CD4-positive, alpha-beta memory T cell (primary cell): ENCODE measurements at regions not wholly inside any gene's neighbourhood (a gene's known extent, or its start where the extent isn't known, plus 50 kb on each side); places are given as distances from the start of the nearest gene placed in this dataset.

Source experiments
- CTCF ChIA-PET: fragments of 350-600 bp; sonication (Branson Sonifier 250); formaldehyde crosslinking; loops from one replicate; lab custom pipeline; 2021; ENCODE audit warnings: inconsistent platforms; ENCODE audit not compliant: partially characterized antibody; lab: Charles Lee
- POLR2A ChIA-PET: fragments of 350-600 bp; sonication (Branson Sonifier 250); formaldehyde crosslinking; loops from one replicate; lab custom pipeline; 2021; ENCODE audit not compliant: partially characterized antibody; lab: Charles Lee
- DNase-seq, 5 donors: peaks; one replicate each; pipeline versions ENCODE4 v3.0.0 to v3.0.0-alpha.2; 2020 to 2022; ENCODE audit warnings: mixed read lengths in 1 of 5
- H3K27ac ChIP-seq: one replicate; pipeline ENCODE4 v1.7.0; 2013; ENCODE audit warnings: low read depth, low read length
- H3K27me3 ChIP-seq: 2 replicates; pipeline ENCODE4 v1.7.0; 2013; ENCODE audit warnings: mild to moderate bottlenecking, low read length, moderate library complexity; ENCODE audit not compliant: insufficient read depth
- H3K36me3 ChIP-seq: 2 replicates; pipeline ENCODE4 v1.7.0; 2013; ENCODE audit warnings: mild to moderate bottlenecking, low read length, moderate library complexity; ENCODE audit not compliant: insufficient read depth
- H3K4me1 ChIP-seq: 2 replicates; pipeline ENCODE4 v1.7.0; 2013; ENCODE audit warnings: mild to moderate bottlenecking, low read length, moderate library complexity; ENCODE audit not compliant: insufficient read depth
- H3K4me3 ChIP-seq, 2 donors: one replicate each; pipeline ENCODE4 v1.7.0; 2013; ENCODE audit warnings: low read length in 2 of 2, mild to moderate bottlenecking in 1 of 2
- H3K9me3 ChIP-seq, 2 donors: one replicate each; pipeline ENCODE4 v1.7.0; 2013; ENCODE audit warnings: low read length in 2 of 2, control low read depth in 1 of 2; ENCODE audit not compliant: control insufficient read depth in 1 of 2
- H3K27ac Mint-ChIP-seq, 7 donors: one replicate each; pipeline ENCODE4 v1.8.0; 2020 to 2021; ENCODE audit warnings: mixed read lengths in 7 of 7, mild to moderate bottlenecking in 6 of 7, inconsistent platforms in 3 of 7, moderate library complexity in 3 of 7
- H3K27me3 Mint-ChIP-seq, 2 donors: one replicate each; pipeline ENCODE4 v1.8.0; 2020 to 2021; ENCODE audit warnings: mixed read lengths in 2 of 2
- H3K36me3 Mint-ChIP-seq, 2 donors: one replicate each; pipeline ENCODE4 v1.8.0; 2020 to 2021; ENCODE audit warnings: mixed read lengths in 2 of 2, inconsistent platforms in 1 of 2, mild to moderate bottlenecking in 1 of 2
- H3K4me1 Mint-ChIP-seq, 4 donors: one replicate each; pipeline ENCODE4 v1.8.0; 2020 to 2021; ENCODE audit warnings: mixed read lengths in 4 of 4, mild to moderate bottlenecking in 1 of 4
- H3K4me3 Mint-ChIP-seq, 8 donors: one replicate each; pipeline ENCODE4 v1.8.0; 2020 to 2021; ENCODE audit warnings: mixed read lengths in 8 of 8, mild to moderate bottlenecking in 7 of 8, moderate library complexity in 6 of 8, inconsistent platforms in 3 of 8
- H3K9me3 Mint-ChIP-seq, 8 donors: one replicate each; pipeline ENCODE4 v1.8.0; 2020 to 2021; ENCODE audit warnings: mixed read lengths in 8 of 8, mild to moderate bottlenecking in 5 of 8, inconsistent platforms in 3 of 8, moderate library complexity in 1 of 8
- intact Hi-C: fragments of 100-400 bp; cut with micrococcal nuclease; formaldehyde crosslinking; loops from one replicate; pipeline ENCODE4 v1.15.1; 2023

- H3K27me3 ChIP-seq: no peaks in the 10 kb centered on the region
- no peak overlapping the region for H3K4me3 ChIP-seq
- Mint-ChIP-seq H3K4me3 (no peak overlapping the region), H3K4me1 (peaks cover 23 to 55% (median 46%) of the 10 kb centered on the region in 4 donors), H3K9me3 (no peaks in the 10 kb centered on the region), H3K27me3 (no peaks in the 10 kb centered on the region), H3K36me3 (no peaks in the 10 kb centered on the region), H3K27ac (peak overlapping the region in 2 of 7 donors; percentile 11 to 54)
- no peaks in the 10 kb centered on the region for H3K36me3 ChIP-seq
- H3K4me1 ChIP-seq: peaks cover 47% of the 10 kb centered on the region
- intact Hi-C loops: no loop called here
- ChIA-PET CTCF (interaction anchor here (0.9 to 4.6 kb wide), 5 partner anchors 12 to 51 kb away, joined by 3 to 27 read pairs (median 3); no protein-coding TSS in a partner anchor), POLR2A (interaction anchor here (5.5 kb wide), 1 partner anchor 454 kb away, joined by 53 read pairs; no protein-coding TSS in a partner anchor)
- no peak overlapping the region for H3K27ac ChIP-seq
- no peak for DNase-seq
- no peaks in the 10 kb centered on the region for H3K9me3 ChIP-seq
Measured at GRCh38 chr7:142355328-142355727, 97.5 kb upstream of the PRSS58 start.

GRCh38 chr7:142353147-142354060 is 95.5 kb upstream of the PRSS58 start:
- Histone ChIP-seq H3K9me3 (no peaks in the 10 kb centered on the region), H3K4me3 (peak overlapping the region in 1 of 2 donors; percentile 26), H3K36me3 (no peaks in the 10 kb centered on the region), H3K27me3 (no peaks in the 10 kb centered on the region), H3K27ac (peak overlapping the region; percentile 38), H3K4me1 (peaks cover 42% of the 10 kb centered on the region)
- no peaks in the 10 kb centered on the region for H3K36me3 Mint-ChIP-seq
- intact Hi-C loops: no loop called here
- H3K27ac Mint-ChIP-seq: peak overlapping the region; percentile 72 to 90 (median 88)
- H3K27me3 Mint-ChIP-seq: peaks cover 0 to 1% of the 10 kb centered on the region in 2 donors
- POLR2A ChIA-PET: interaction anchor here (0.6 to 9.5 kb wide), 6 partner anchors 31 to 1658 kb away, joined by 3 to 153 read pairs (median 20); no protein-coding TSS in a partner anchor
- H3K9me3 Mint-ChIP-seq: no peaks in the 10 kb centered on the region
- peak in 1 of 5 donors; percentile 19 for DNase-seq
- peak overlapping the region; percentile 63 to 83 (median 74) for H3K4me3 Mint-ChIP-seq
- CTCF ChIA-PET: interaction anchor here (0.9 to 4.6 kb wide), 8 partner anchors 9 to 377 kb away, joined by 3 to 27 read pairs (median 8); no protein-coding TSS in a partner anchor
- peaks cover 23 to 56% (median 44%) of the 10 kb centered on the region in 4 donors for H3K4me1 Mint-ChIP-seq

GRCh38 chr7:142352543-142352942 is 94.7 kb upstream of the PRSS58 start:
- H3K27ac Mint-ChIP-seq: peak overlapping the region; percentile 72 to 90 (median 88)
- peak in 1 of 5 donors; percentile 19 for DNase-seq
- H3K27me3 Mint-ChIP-seq: peaks cover 0 to 1% of the 10 kb centered on the region in 2 donors
- H3K36me3 ChIP-seq: no peaks in the 10 kb centered on the region
- no peaks in the 10 kb centered on the region for H3K36me3 Mint-ChIP-seq
- no peaks in the 10 kb centered on the region for H3K9me3 Mint-ChIP-seq
- POLR2A ChIA-PET: interaction anchor here (0.7 to 9.5 kb wide), 6 partner anchors 19 to 457 kb away, joined by 3 to 153 read pairs (median 20); no protein-coding TSS in a partner anchor
- peaks cover 21 to 48% (median 37%) of the 10 kb centered on the region in 4 donors for H3K4me1 Mint-ChIP-seq
- H3K27me3 ChIP-seq: no peaks in the 10 kb centered on the region
- H3K4me3 Mint-ChIP-seq: peak overlapping the region in 7 of 8 donors; percentile 63 to 83 (median 77)
- H3K4me3 ChIP-seq: peak overlapping the region in 1 of 2 donors; percentile 26
- intact Hi-C loops: loop anchor here (1.0 kb wide), 1 partner anchor 10 kb away; no protein-coding TSS in a partner anchor
- no peaks in the 10 kb centered on the region for H3K9me3 ChIP-seq
- CTCF ChIA-PET: interaction anchor here (1.3 to 4.6 kb wide), 6 partner anchors 10 to 376 kb away, joined by 3 to 27 read pairs (median 9); no protein-coding TSS in a partner anchor
- peak overlapping the region; percentile 38 for H3K27ac ChIP-seq
- peaks cover 34% of the 10 kb centered on the region for H3K4me1 ChIP-seq

- Histone ChIP-seq H3K27ac (no peak overlapping the region), H3K9me3 (no peaks in the 10 kb centered on the region), H3K27me3 (no peaks in the 10 kb centered on the region), H3K4me3 (no peak overlapping the region), H3K4me1 (peaks cover 45% of the 10 kb centered on the region), H3K36me3 (no peaks in the 10 kb centered on the region)
- POLR2A ChIA-PET: interaction anchor here (2.9 to 9.5 kb wide), 3 partner anchors 438 to 458 kb away, joined by 37 to 153 read pairs (median 53); no protein-coding TSS in a partner anchor
- CTCF ChIA-PET: interaction anchor here (0.6 to 3.3 kb wide), 7 partner anchors 9 to 446 kb away, joined by 3 to 11 read pairs (median 4); no protein-coding TSS in a partner anchor
- peaks cover 21 to 56% (median 38%) of the 10 kb centered on the region in 4 donors for H3K4me1 Mint-ChIP-seq
- no peaks in the 10 kb centered on the region for H3K9me3 Mint-ChIP-seq
- intact Hi-C loops: no loop called here
- H3K4me3 Mint-ChIP-seq: peak overlapping the region in 1 of 8 donors; percentile 26
- no peak for DNase-seq
- H3K27ac Mint-ChIP-seq: peak overlapping the region in 4 of 7 donors; percentile 37 to 72 (median 47)
- no peaks in the 10 kb centered on the region for H3K36me3 Mint-ChIP-seq
- H3K27me3 Mint-ChIP-seq: peaks cover 0 to 1% of the 10 kb centered on the region in 2 donors
Measured at GRCh38 chr7:142351145-142351544, 93.3 kb upstream of the PRSS58 start.

- ChIA-PET CTCF (interaction anchor here (0.7 to 3.3 kb wide), 2 partner anchors 11 to 47 kb away, joined by 3 to 11 read pairs; no protein-coding TSS in a partner anchor), POLR2A (interaction anchor here (1.5 to 9.5 kb wide), 3 partner anchors 440 to 459 kb away, joined by 7 to 153 read pairs (median 53); no protein-coding TSS in a partner anchor)
- Mint-ChIP-seq H3K4me3 (peak overlapping the region in 4 of 8 donors; percentile 3 to 64 (median 12)), H3K27me3 (peaks cover 0 to 1% of the 10 kb centered on the region in 2 donors), H3K9me3 (no peaks in the 10 kb centered on the region), H3K36me3 (no peaks in the 10 kb centered on the region), H3K4me1 (peaks cover 21 to 62% (median 34%) of the 10 kb centered on the region in 4 donors), H3K27ac (peak overlapping the region in 3 of 7 donors; percentile 47 to 71 (median 70))
- Histone ChIP-seq H3K27ac (peak overlapping the region; percentile 0), H3K4me3 (no peak overlapping the region), H3K27me3 (no peaks in the 10 kb centered on the region), H3K4me1 (peaks cover 55% of the 10 kb centered on the region), H3K9me3 (no peaks in the 10 kb centered on the region), H3K36me3 (no peaks in the 10 kb centered on the region)
- intact Hi-C loops: no loop called here
- DNase-seq: no peak
Measured at GRCh38 chr7:142349670-142350405, 92.0 kb upstream of the PRSS58 start.

GRCh38 chr7:142348921-142349405 is 91.1 kb upstream of the PRSS58 start:
- peaks cover 18 to 60% (median 29%) of the 10 kb centered on the region in 4 donors for H3K4me1 Mint-ChIP-seq
- CTCF ChIA-PET: no interaction called here
- Histone ChIP-seq H3K36me3 (no peaks in the 10 kb centered on the region), H3K27ac (peak overlapping the region; percentile 0), H3K9me3 (no peaks in the 10 kb centered on the region), H3K4me3 (no peak overlapping the region), H3K4me1 (peaks cover 48% of the 10 kb centered on the region), H3K27me3 (no peaks in the 10 kb centered on the region)
- H3K4me3 Mint-ChIP-seq: peak overlapping the region in 1 of 8 donors; percentile 21
- POLR2A ChIA-PET: interaction anchor here (1.3 to 9.5 kb wide), 4 partner anchors 441 to 461 kb away, joined by 3 to 153 read pairs (median 5); no protein-coding TSS in a partner anchor
- H3K27ac Mint-ChIP-seq: peak overlapping the region in 3 of 7 donors; percentile 7 to 35 (median 26)
- H3K9me3 Mint-ChIP-seq: no peaks in the 10 kb centered on the region
- H3K27me3 Mint-ChIP-seq: peaks cover 0 to 1% of the 10 kb centered on the region in 2 donors
- DNase-seq: no peak
- no peaks in the 10 kb centered on the region for H3K36me3 Mint-ChIP-seq
- intact Hi-C loops: no loop called here
